ENCODE measurements at regions not wholly inside any gene's neighbourhood (a gene's known extent, or its start where the extent isn't known, plus 50 kb on each side); places are given as distances from the start of the nearest gene placed in this dataset.

- no peak for DNase-seq
Observed at GRCh38 chr12:58202933-58203718, 261.8 kb downstream of the ATP23 start.

GRCh38 chr12:58204071-58204470, 262.7 kb downstream of the ATP23 start:
- no peak for DNase-seq

DNA sequence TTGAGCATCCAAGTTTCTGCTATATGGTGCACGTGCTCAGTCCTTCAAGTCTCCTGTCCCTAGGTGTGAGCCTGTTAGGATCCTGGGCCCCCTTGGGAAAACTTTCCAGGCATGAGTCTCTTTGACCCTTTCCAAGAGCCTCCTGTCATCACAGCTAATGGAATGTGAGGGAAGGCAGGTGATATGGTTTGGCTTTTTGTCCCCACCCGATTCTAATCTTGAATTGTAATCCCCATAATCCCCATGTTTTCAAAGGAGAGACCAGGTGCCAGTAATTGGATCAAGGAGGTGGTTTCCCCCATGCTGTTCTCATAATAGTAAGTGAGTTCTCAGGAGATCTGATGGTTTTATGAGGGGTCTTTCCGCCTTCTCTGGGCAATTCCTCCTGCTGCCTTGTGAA, 265.5 kb downstream of the ATP23 start:
- no peak for DNase-seq

- DNase-seq: no peak
Observed at GRCh38 chr12:58211211-58211610, 269.8 kb downstream of the ATP23 start.

GRCh38 chr12:58217130-58217529, 275.8 kb downstream of the ATP23 start:
- DNase-seq: no peak

GRCh38 chr12:58224536-58225105, 283.3 kb downstream of the ATP23 start:
- DNase-seq: no peak

- DNase-seq: no peak
Observed at GRCh38 chr12:58225203-58225877, 284.0 kb downstream of the ATP23 start.

GRCh38 chr12:58233886-58234285, 292.5 kb downstream of the ATP23 start:
- no peak for DNase-seq

GRCh38 chr12:58238411-58238810, 297.0 kb downstream of the ATP23 start:
- no peak for DNase-seq

- no peak for DNase-seq
Observed at GRCh38 chr12:58241099-58241498, 299.7 kb downstream of the ATP23 start.

DNA sequence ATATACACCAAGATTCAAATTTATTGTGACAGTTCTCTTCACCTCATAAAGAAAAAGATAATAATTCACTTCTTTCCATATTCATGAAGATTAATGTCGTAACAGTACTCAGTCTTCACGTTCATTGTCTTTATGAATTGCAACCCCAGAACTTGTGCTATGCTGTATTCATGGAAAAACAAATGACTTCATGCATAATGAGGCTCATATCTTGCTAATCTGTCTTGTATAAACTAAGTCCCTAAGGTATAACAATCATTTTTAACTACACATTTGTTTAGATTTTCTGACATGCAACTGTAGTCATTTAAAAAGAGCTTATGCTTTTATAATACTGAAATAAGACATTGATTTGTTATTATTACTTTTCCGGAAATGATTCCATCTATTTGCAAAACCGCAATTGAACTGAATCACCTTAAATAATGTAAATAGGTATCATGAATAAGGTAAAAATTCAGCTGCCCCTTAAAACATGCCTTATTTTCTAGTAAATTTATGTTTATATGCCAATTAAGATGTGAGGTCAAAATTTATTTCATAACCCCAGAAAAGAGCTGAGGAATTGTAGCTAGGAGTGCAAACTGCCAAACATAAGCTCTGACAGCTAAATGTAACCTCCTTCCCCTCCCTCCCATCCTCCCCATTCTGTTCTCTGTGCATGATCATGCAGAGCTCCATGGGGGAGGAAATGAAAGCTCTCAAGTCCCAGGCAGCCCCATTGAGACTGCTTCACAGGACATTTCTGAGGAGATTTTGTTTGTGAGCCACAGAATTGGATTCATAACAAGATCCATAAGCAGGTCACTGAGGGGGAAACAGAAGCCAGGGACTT, 301.6 kb downstream of the ATP23 start:
- no peak for DNase-seq

GRCh38 chr12:58247633-58248032, 306.3 kb downstream of the ATP23 start:
- no peak for DNase-seq

GRCh38 chr12:58248599-58248998, 307.2 kb downstream of the ATP23 start:
- no peak for DNase-seq

GRCh38 chr12:58249610-58250009, 308.2 kb downstream of the ATP23 start:
- DNase-seq: no peak

GRCh38 chr12:58250077-58250476, 308.7 kb downstream of the ATP23 start:
- no peak for DNase-seq

- no peak for DNase-seq
Observed at GRCh38 chr12:58252914-58253313, 311.5 kb downstream of the ATP23 start.

GRCh38 chr12:58253663-58254062, 312.3 kb downstream of the ATP23 start:
- DNase-seq: no peak

DNA sequence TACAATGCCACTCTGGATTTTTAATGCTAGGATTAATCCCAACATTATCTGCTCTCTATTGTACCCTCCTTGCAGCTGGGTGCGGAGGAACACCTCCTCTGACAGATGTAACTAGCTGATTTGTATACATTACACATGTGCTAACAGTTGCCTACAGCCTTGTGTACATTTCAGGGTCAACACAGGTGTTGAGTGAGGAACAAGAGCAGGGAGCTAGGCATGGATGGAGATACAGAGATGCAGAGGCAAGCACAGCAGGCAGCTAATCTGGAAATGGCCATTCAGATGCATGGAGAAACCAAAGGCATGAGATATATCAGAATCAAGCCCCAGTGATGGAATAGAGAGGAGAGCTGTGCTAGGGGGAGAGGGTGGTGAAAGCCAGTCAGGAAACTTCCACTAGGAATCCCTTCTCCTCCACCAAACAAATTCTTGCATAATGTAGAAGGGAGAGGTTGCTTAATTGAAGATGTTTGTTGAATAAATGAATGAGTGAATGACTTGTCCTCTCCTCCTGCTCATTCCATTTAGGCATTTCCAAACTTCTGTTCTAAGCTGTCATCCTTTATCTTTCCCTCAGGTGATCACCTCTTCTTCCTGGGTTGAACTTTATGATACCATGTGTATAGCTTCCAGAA, 313.2 kb downstream of the ATP23 start:
- no peak for DNase-seq

DNA sequence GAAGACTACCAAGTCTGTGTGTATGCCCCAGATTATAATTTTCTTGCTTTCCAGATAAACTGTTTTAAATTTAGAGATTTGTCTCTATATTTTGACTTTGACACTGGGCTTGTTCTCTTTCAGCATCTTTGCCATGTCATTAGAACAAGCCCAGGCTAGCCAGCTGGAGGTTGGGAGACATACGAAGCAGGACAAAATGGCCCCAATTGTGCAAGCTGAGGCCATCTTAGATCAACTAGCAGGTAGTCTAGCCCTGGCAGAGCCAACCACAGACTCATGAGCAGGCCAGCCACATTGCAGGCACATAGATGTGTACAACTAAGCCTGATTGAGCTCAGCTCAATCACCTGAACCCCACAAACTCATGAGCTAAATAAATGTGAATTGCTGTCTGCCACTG, 321.4 kb downstream of the ATP23 start:
- DNase-seq: no peak

DNA sequence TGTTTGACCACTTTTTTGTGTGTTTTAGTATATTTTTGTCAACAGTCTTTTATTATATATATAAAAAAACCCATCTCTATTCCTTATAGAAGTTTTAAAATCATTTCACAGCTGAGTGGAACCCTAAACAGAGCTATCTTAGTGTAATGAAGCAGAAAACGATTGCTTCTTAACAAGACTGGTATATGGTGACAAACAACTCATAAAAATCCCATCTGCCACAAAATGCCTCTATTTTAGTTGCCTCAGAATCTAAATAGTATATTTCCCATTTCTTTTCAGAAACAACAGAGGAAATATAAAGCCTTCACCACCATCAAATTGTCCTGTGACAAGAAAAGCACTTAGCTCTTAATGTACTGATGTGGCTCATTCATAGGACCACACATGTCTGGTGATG, 322.4 kb downstream of the ATP23 start:
- DNase-seq: no peak

GRCh38 chr12:58268069-58268468, 326.7 kb downstream of the ATP23 start:
- DNase-seq: no peak

GRCh38 chr12:58269476-58269875, 328.1 kb downstream of the ATP23 start:
- DNase-seq: no peak

Data from CD4-positive, alpha-beta T cell treated with Interleukin-17A for 1 hour (primary cell).